GM06990 (cell line): ENCODE measurements at regions not wholly inside any gene's neighbourhood (a gene's known extent, or its start where the extent isn't known, plus 50 kb on each side); places are given as distances from the start of the nearest gene placed in this dataset.
"Not testable (repeated sequence)": the region's sequence is repeated elsewhere in the genome, so short reads cannot be mapped to it uniquely, and the experiment has no call there.

Experiments
- DNase-seq: peaks from one replicate; pipeline ENCODE4 v3.0.0-alpha.2; 2011; ENCODE audit not compliant: insufficient read length; ENCODE audit errors: extremely low read depth
- H3K27me3 ChIP-seq: replicated peaks from 2 replicates; pipeline ENCODE4 v1.6.0; 2011; ENCODE audit warnings: low read length; ENCODE audit not compliant: control insufficient read depth, insufficient read depth
- H3K36me3 ChIP-seq: 2 replicates; pipeline ENCODE4 v1.5.1; 2011; ENCODE audit warnings: low read length; ENCODE audit not compliant: control insufficient read depth, insufficient read depth
- H3K4me3 ChIP-seq: replicated peaks from 2 replicates; pipeline ENCODE4 v1.5.1; 2011; ENCODE audit warnings: low read depth, mild to moderate bottlenecking, control low read depth, low read length
- TF ChIP-seq, protein P1 (sequence below): IDR thresholded peaks from 2 replicates; pipeline ENCODE4 v1.5.1; 2011; ENCODE audit warnings: low read length, control low read depth, mild to moderate bottlenecking, inconsistent platforms; ENCODE audit not compliant: insufficient read depth, poor library complexity, severe bottlenecking

DNA sequence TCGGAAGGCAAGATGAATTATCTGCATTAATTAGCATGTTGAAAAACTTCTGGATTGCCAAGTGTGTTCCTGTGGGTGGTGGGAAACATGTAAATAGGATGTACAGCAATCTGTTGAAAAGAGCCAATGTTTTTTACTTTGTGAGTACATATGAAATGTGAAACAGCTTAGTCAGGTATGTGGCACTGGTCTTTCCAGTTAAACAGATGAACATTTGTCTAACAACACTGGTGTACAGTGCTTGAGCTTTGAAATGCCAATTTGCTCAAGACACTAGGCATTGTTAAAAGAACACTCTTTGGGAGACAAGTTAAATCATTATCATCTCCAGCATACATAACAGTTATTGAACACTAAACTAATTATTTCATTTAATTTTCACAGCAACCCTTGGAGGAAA lies 107.3 kb upstream of the SLC24A2 start:
- TF ChIP-seq, protein P1, sequence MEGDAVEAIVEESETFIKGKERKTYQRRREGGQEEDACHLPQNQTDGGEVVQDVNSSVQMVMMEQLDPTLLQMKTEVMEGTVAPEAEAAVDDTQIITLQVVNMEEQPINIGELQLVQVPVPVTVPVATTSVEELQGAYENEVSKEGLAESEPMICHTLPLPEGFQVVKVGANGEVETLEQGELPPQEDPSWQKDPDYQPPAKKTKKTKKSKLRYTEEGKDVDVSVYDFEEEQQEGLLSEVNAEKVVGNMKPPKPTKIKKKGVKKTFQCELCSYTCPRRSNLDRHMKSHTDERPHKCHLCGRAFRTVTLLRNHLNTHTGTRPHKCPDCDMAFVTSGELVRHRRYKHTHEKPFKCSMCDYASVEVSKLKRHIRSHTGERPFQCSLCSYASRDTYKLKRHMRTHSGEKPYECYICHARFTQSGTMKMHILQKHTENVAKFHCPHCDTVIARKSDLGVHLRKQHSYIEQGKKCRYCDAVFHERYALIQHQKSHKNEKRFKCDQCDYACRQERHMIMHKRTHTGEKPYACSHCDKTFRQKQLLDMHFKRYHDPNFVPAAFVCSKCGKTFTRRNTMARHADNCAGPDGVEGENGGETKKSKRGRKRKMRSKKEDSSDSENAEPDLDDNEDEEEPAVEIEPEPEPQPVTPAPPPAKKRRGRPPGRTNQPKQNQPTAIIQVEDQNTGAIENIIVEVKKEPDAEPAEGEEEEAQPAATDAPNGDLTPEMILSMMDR, result no peak
- H3K4me3 ChIP-seq, result no peak overlapping the region
- H3K36me3 ChIP-seq, result no peaks in the 10 kb centered on the region
- DNase-seq, result no peak
- H3K27me3 ChIP-seq, result no peaks in the 10 kb centered on the region

DNA sequence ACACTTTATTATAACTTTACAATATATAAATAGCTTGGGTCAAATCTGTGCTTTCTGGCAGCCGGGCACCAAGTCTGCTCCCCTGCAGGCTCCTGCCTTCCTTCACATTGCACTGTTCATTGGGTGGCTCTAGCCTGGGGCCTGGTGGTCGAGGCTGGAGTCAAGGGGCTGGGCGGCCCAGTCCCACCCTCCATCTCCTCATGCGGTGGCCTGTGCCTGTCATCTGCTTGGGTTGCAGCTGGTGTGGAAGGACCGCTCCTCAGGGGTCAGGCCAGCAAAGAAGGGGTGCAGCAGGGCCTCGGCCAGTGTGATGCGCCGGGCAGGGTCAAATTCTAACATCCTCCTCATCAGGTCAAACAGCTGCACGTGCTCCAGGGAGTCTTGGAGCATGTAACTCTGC lies 106.7 kb upstream of the SLC24A2 start:
- H3K4me3 ChIP-seq, DNase-seq, H3K36me3 ChIP-seq, H3K27me3 ChIP-seq: not testable (repeated sequence)

DNA sequence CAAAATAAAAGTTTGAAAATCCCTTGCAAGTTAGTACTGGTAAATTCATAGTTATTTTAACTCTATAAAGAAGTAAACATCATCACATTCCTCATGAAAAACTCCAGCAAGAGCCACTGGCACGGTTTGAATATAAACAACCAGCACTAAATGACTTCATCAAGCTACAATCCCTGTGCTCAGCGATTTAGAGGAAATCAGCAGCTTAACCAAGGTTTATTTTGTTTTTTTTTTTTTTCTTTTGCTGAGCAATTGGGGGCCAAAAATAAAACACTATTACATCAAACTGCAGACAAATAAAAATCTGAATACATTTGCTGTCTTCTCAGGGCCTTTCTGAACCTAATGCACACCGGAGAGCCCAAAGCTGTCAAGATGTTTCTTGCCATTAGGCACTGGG lies 106.2 kb upstream of the SLC24A2 start:
- no peak overlapping the region for H3K4me3 ChIP-seq
- TF ChIP-seq, protein P1, result no peak
- no peaks in the 10 kb centered on the region for H3K27me3 ChIP-seq
- DNase-seq, result no peak
- no peaks in the 10 kb centered on the region for H3K36me3 ChIP-seq

DNA sequence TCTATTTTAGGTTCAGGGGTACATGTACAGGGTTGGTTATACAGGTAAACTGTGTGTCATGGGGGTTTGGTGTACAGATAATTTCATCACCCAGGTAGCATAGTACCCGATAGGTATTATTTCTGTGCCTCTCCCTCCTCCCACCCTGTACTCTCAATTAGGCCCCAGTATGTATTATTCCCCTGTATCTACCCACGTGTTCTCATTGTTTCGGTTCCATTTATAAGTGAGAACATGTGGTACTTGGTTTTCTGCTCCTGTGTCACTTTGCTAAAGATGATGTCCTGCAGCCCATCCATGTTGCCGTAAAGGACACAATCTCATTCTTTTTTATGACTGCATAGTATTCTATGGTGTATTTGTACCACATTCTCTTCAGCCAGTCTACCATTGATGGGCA lies 96.8 kb upstream of the SLC24A2 start:
- TF ChIP-seq, protein P1, result no peak
- Histone ChIP-seq H3K36me3 (no peaks in the 10 kb centered on the region), H3K27me3 (no peaks in the 10 kb centered on the region), H3K4me3 (no peak overlapping the region)
- no peak for DNase-seq

DNA sequence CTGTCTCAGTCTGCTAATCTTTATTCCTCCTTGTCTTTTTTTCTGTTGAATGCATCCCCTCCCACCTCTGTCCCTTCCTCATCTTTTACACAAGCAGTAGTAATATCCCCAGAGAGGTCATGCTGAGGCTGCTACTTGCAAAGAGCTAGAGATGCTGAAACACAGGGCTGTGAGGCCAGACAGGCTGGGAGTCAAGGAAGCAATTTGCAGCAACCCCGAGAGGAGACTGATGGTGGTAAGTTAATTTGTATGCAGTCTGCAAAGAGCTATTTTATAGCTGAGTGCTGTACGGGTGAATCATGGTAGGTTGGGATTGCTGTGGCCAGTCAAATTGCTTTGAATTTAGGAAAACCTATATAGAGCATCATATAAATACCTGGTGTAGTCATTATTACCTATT lies 90.2 kb upstream of the SLC24A2 start:
- TF ChIP-seq, protein P1, result no peak
- Histone ChIP-seq H3K27me3 (no peaks in the 10 kb centered on the region), H3K4me3 (no peak overlapping the region), H3K36me3 (no peaks in the 10 kb centered on the region)
- no peak for DNase-seq

DNA sequence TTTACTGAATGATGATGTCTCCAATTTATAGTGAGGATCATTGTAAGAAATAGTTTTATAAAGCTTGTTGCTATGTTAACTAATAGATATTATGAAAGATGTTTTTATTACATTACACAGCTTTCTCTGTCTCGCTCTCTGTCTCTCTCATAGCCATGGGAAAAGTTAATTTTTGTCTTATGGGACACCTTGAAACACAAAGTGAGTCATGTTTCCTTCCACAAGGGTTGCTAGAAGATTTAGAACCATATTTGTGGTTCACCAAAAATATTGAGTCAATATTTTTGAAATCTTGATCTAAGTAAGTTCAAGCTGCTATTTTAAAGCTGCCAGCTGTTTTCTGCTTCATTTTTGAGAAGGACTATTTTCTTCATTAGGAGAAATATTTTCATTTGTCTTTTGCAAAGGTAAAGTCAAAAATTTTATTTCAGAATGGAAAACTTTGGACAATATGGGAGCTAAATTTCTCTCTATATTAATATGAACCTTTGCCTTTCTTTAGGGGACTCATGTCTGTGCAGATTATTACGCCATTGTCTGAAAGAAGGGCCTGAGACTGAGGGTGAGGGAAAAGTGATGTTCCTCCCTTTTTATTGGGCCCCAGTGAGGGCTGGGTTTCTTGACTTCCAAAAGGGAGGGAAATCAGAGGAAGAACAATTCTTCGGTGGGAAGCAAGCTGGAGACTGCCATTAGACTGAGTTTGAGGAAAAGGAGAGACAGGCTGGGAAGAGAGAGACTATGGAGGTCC lies 87.9 kb upstream of the SLC24A2 start:
- no peaks in the 10 kb centered on the region for H3K36me3 ChIP-seq
- H3K4me3 ChIP-seq, result no peak overlapping the region
- TF ChIP-seq, protein P1, result no peak
- no peak for DNase-seq
- H3K27me3 ChIP-seq, result no peaks in the 10 kb centered on the region
